HG03064 (cell line): ENCODE measurements at regions not wholly inside any gene's neighbourhood (a gene's known extent, or its start where the extent isn't known, plus 50 kb on each side); places are given as distances from the start of the nearest gene placed in this dataset.
"Not testable (repeated sequence)": the region's sequence is repeated elsewhere in the genome, so short reads cannot be mapped to it uniquely, and the experiment has no call there.

Experiments used
- ATAC-seq: cut with Tn5 transposase; IDR thresholded peaks from one replicate; pipeline ENCODE4 v1.9.1; 2021; ENCODE audit warnings: low read depth; ENCODE audit not compliant: unreplicated experiment

GRCh38 chr7:68866200-68866570 lies 732.1 kb upstream of the AUTS2 start:
- no peak for ATAC-seq

- ATAC-seq, result not testable (repeated sequence)
These were observed 731.6 kb upstream of the AUTS2 start for GRCh38 chr7:68866721-68867120.

GRCh38 chr7:68868978-68869377 lies 729.3 kb upstream of the AUTS2 start:
- ATAC-seq, result no peak

GRCh38 chr7:68873616-68874015 lies 724.7 kb upstream of the AUTS2 start:
- no peak for ATAC-seq

GRCh38 chr7:68875857-68876256 lies 722.4 kb upstream of the AUTS2 start:
- no peak for ATAC-seq

GRCh38 chr7:68887116-68887515 lies 711.2 kb upstream of the AUTS2 start:
- not testable (repeated sequence) for ATAC-seq

- ATAC-seq, result no peak
These were observed 709.3 kb upstream of the AUTS2 start for GRCh38 chr7:68888971-68889385.

GRCh38 chr7:68892236-68892635 lies 706.0 kb upstream of the AUTS2 start:
- no peak for ATAC-seq

GRCh38 chr7:68893411-68893810 lies 704.9 kb upstream of the AUTS2 start:
- no peak for ATAC-seq

GRCh38 chr7:68899156-68899555 lies 699.1 kb upstream of the AUTS2 start:
- not testable (repeated sequence) for ATAC-seq

GRCh38 chr7:68900096-68900495 lies 698.2 kb upstream of the AUTS2 start:
- no peak for ATAC-seq

- ATAC-seq, result no peak
These were observed 693.6 kb upstream of the AUTS2 start for GRCh38 chr7:68904630-68905029.

GRCh38 chr7:68911754-68912153 lies 686.5 kb upstream of the AUTS2 start:
- ATAC-seq, result no peak

- ATAC-seq, result no peak
These were observed 684.3 kb upstream of the AUTS2 start for GRCh38 chr7:68914006-68914405.

- ATAC-seq, result no peak
These were observed 681.1 kb upstream of the AUTS2 start for GRCh38 chr7:68917041-68917651.

GRCh38 chr7:68918621-68919020 lies 679.7 kb upstream of the AUTS2 start:
- no peak for ATAC-seq

- ATAC-seq, result no peak
These were observed 675.4 kb upstream of the AUTS2 start for GRCh38 chr7:68922850-68923249.

GRCh38 chr7:68925241-68925640 lies 673.0 kb upstream of the AUTS2 start:
- ATAC-seq, result no peak

- ATAC-seq, result no peak
These were observed 668.5 kb upstream of the AUTS2 start for GRCh38 chr7:68929781-68930261.

- no peak for ATAC-seq
These were observed 661.7 kb upstream of the AUTS2 start for GRCh38 chr7:68936471-68937035.

GRCh38 chr7:68938151-68938550 lies 660.1 kb upstream of the AUTS2 start:
- ATAC-seq, result no peak

- no peak for ATAC-seq
These were observed 654.5 kb upstream of the AUTS2 start for GRCh38 chr7:68943786-68944185.

- no peak for ATAC-seq
These were observed 642.6 kb upstream of the AUTS2 start for GRCh38 chr7:68955656-68956055.
